Coronary artery (tissue), 2 donors: ENCODE measurements at regions not wholly inside any gene's neighbourhood (a gene's known extent, or its start where the extent isn't known, plus 50 kb on each side); places are given as distances from the start of the nearest gene placed in this dataset.

Experiments used
- DNase-seq: peaks from one replicate; pipeline ENCODE4 v3.0.0-alpha.2; 2017; ENCODE audit warnings: low spot score
- H3K27ac ChIP-seq, 2 donors: fragments of 200-600 bp; sonication (generic); one replicate each; pipeline ENCODE4 v1.5.1; 2016 to 2019
- H3K4me3 ChIP-seq: fragments of 200-600 bp; sonication (generic); 2 replicates; pipeline ENCODE4 v1.5.1; 2016; ENCODE audit warnings: mild to moderate bottlenecking, moderate library complexity
- TF ChIP-seq, protein P1 (sequence below): fragments of 200-600 bp; sonication (generic); IDR thresholded peaks from one replicate; pipeline ENCODE4 v1.5.1; 2019; ENCODE audit warnings: antibody characterized with exemption

GRCh38 chr13:40438999-40439797, 227.2 kb downstream of the FOXO1 start:
- H3K27ac ChIP-seq, result peak overlapping the region; percentile 73 to 79
- TF ChIP-seq, protein P1, sequence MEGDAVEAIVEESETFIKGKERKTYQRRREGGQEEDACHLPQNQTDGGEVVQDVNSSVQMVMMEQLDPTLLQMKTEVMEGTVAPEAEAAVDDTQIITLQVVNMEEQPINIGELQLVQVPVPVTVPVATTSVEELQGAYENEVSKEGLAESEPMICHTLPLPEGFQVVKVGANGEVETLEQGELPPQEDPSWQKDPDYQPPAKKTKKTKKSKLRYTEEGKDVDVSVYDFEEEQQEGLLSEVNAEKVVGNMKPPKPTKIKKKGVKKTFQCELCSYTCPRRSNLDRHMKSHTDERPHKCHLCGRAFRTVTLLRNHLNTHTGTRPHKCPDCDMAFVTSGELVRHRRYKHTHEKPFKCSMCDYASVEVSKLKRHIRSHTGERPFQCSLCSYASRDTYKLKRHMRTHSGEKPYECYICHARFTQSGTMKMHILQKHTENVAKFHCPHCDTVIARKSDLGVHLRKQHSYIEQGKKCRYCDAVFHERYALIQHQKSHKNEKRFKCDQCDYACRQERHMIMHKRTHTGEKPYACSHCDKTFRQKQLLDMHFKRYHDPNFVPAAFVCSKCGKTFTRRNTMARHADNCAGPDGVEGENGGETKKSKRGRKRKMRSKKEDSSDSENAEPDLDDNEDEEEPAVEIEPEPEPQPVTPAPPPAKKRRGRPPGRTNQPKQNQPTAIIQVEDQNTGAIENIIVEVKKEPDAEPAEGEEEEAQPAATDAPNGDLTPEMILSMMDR, result no peak
- DNase-seq, result no peak
- peak overlapping the region; percentile 51 for H3K4me3 ChIP-seq

- peak overlapping the region; percentile 73 to 79 for H3K27ac ChIP-seq
- peak overlapping the region; percentile 51 for H3K4me3 ChIP-seq
- TF ChIP-seq, protein P1, result no peak
- no peak for DNase-seq
Observed at GRCh38 chr13:40439928-40440327, 226.5 kb downstream of the FOXO1 start.

GRCh38 chr13:40440990-40441820, 225.2 kb downstream of the FOXO1 start:
- DNase-seq, result peak; percentile 87
- TF ChIP-seq, protein P1, result no peak
- no peak overlapping the region for H3K4me3 ChIP-seq
- H3K27ac ChIP-seq, result peak overlapping the region; percentile 73 to 79

DNA sequence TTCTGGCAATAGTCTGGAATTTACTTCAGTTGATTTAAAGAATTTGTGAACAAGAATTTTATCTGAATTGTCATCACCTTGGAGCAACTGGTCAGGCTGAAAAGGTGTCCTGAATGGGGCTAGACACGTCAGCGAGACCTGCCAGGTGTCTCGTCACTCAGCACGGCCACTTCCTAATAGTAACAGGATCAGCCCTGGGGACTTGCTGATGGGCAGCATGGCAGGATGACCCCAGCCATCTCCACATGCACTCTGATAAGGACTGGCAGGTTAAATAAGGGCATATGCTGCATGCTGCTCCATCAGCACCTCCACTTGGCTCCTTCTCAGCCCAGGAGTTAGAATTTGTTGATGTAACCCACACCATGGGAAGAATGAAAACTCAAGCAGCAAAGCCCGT, 224.2 kb downstream of the FOXO1 start:
- Histone ChIP-seq H3K4me3 (no peak overlapping the region), H3K27ac (no peak overlapping the region)
- TF ChIP-seq, protein P1, result no peak
- no peak for DNase-seq

DNA sequence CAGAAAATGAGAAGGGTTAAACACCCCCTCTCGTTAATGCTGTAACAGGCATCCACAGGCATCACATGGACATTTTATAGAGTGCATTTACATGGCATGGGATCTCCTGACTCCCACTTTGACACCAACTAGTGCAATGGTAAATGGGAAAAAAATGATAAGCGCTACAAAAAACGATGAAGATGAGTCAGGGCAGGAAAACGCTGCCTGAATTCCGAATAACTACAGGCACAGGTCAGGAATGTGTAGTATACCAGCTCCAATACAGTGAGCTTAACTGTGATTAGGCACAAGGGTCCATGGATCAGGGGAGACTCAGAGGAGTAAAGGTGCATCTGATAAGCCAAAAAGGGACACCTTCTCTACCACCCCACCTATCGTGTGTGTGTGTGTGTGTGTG, 223.6 kb downstream of the FOXO1 start:
- DNase-seq, result no peak
- no peak overlapping the region for H3K27ac ChIP-seq
- TF ChIP-seq, protein P1, result no peak
- H3K4me3 ChIP-seq, result no peak overlapping the region

- TF ChIP-seq, protein P1, result no peak
- H3K27ac ChIP-seq, result no peak overlapping the region
- no peak for DNase-seq
Observed at GRCh38 chr13:40444241-40444640, 222.2 kb downstream of the FOXO1 start.

More at GRCh38 chr13:40444241-40444640, 222.2 kb downstream of the FOXO1 start:
- no peak overlapping the region for H3K4me3 ChIP-seq
